SK-N-SH (cell line): ENCODE measurements at regions not wholly inside any gene's neighbourhood (a gene's known extent, or its start where the extent isn't known, plus 50 kb on each side); places are given as distances from the start of the nearest gene placed in this dataset.

Experiments
- CTCF ChIA-PET: fragments of 300-600, 350-600 bp; formaldehyde crosslinking; extraction: SDS; loops from one replicate; lab custom pipeline; 2021; lab: Yijun Ruan, JAX
- POLR2A ChIA-PET: fragments of 350-600 bp; sonication (Branson Sonifier 250); formaldehyde crosslinking; extraction: SDS; loops from one replicate; lab custom pipeline; 2020; ENCODE audit warnings: antibody characterized with exemption, inconsistent platforms; lab: Yijun Ruan, JAX
- DNase-seq: peaks from one replicate; pipeline ENCODE4 v3.0.0; 2012
- H2AFZ ChIP-seq: fragments of 200-600 bp; sonication (generic); 2 replicates; pipeline ENCODE4 v1.8.1; 2016; ENCODE audit warnings: antibody characterized with exemption, mild to moderate bottlenecking, low read depth
- H3F3A ChIP-seq: fragments of 200-600 bp; sonication (generic); replicated peaks from 2 replicates; pipeline ENCODE3; 2016; ENCODE audit warnings: antibody characterized with exemption, mild to moderate bottlenecking; ENCODE audit not compliant: insufficient read depth
- H3K27ac ChIP-seq, 2 experiments: fragments of 200-500 bp in 1 of 2; fragments of 200-600 bp in 1 of 2; sonication (Bioruptor generic) in 1 of 2; sonication (generic), shearing (Covaris generic) in 1 of 2; 2 replicates each; pipeline versions ENCODE4 v1.5.1 to v1.6.1; 2014 to 2016; ENCODE audit warnings: low read depth in 2 of 2, inconsistent platforms in 1 of 2, low read length in 1 of 2, mild to moderate bottlenecking in 1 of 2, mixed read lengths in 1 of 2
- H3K27me3 ChIP-seq: fragments of 200-600 bp; sonication (generic), shearing (Covaris generic); 2 replicates; pipeline ENCODE4 v1.6.1; 2016; ENCODE audit warnings: mixed run types; ENCODE audit not compliant: insufficient read depth
- H3K36me3 ChIP-seq, 2 experiments: fragments of 200-500 bp in 1 of 2; fragments of 200-600 bp in 1 of 2; sonication (Bioruptor generic) in 1 of 2; sonication (generic) in 1 of 2; replicated peaks in 1 of 2; 2 replicates each; pipeline versions ENCODE3 to v1.5.1; 2014 to 2016; ENCODE audit warnings: low read length in 1 of 2, mild to moderate bottlenecking in 1 of 2; ENCODE audit not compliant: insufficient read depth in 2 of 2, control insufficient read depth in 1 of 2
- H3K4me1 ChIP-seq, 2 experiments: fragments of 200-500 bp in 1 of 2; fragments of 200-600 bp in 1 of 2; sonication (Bioruptor generic) in 1 of 2; sonication (generic), shearing (Covaris generic) in 1 of 2; 2 replicates each; pipeline versions ENCODE4 v1.5.1 to v1.6.1; 2014 to 2016; ENCODE audit warnings: low read depth in 1 of 2, low read length in 1 of 2, mixed run types in 1 of 2; ENCODE audit not compliant: insufficient read depth in 2 of 2, control insufficient read depth in 1 of 2
- H3K4me2 ChIP-seq: fragments of 200-600 bp; sonication (generic), shearing (Covaris generic); 2 replicates; pipeline ENCODE4 v1.6.1; 2017; ENCODE audit warnings: mixed run types
- H3K4me3 ChIP-seq, 2 experiments: fragments of 200-500 bp in 1 of 2; fragments of 200-600 bp in 1 of 2; sonication (Bioruptor generic) in 1 of 2; sonication (generic), shearing (Covaris generic) in 1 of 2; 2 replicates each; pipeline versions ENCODE4 v1.5.1 to v1.8.1; 2014 to 2016; ENCODE audit warnings: low read depth in 2 of 2, inconsistent platforms in 1 of 2, low read length in 1 of 2, mild to moderate bottlenecking in 1 of 2, mixed read lengths in 1 of 2, moderate library complexity in 1 of 2
- H3K79me2 ChIP-seq: fragments of 200-600 bp; sonication (generic); 2 replicates; pipeline ENCODE4 v1.8.1; 2017; ENCODE audit warnings: mild to moderate bottlenecking; ENCODE audit not compliant: insufficient read depth
- H3K9ac ChIP-seq: fragments of 200-600 bp; sonication (generic); 2 replicates; pipeline ENCODE4 v1.6.1; 2017; ENCODE audit warnings: mixed run types
- H3K9me2 ChIP-seq: fragments of 200-600 bp; sonication (generic); 2 replicates; pipeline ENCODE4 v1.6.1; 2017; ENCODE audit warnings: mixed run types
- H3K9me3 ChIP-seq: fragments of 200-600 bp; sonication (generic); 2 replicates; pipeline ENCODE4 v1.6.1; 2017; ENCODE audit warnings: mixed run types, mild to moderate bottlenecking, moderate library complexity
- H4K20me1 ChIP-seq: fragments of 200-600 bp; sonication (generic); 2 replicates; pipeline ENCODE4 v1.6.1; 2017; ENCODE audit warnings: mild to moderate bottlenecking, mixed run types; ENCODE audit not compliant: insufficient read depth
- EZH2phosphoT487 ChIP-seq: fragments of 200-600 bp; sonication (generic); IDR thresholded peaks from 2 replicates; pipeline ENCODE4 v1.6.1; 2017; ENCODE audit warnings: low read depth, mixed run types, mild to moderate bottlenecking, antibody characterized with exemption, moderate library complexity, borderline replicate concordance
- FOSL2 ChIP-seq: IDR thresholded peaks from 2 replicates; pipeline ENCODE4 v1.4.0; 2012; ENCODE audit warnings: low read depth, mild to moderate bottlenecking, moderate library complexity, borderline replicate concordance
- FOXM1 ChIP-seq: IDR thresholded peaks from 2 replicates; pipeline ENCODE4 v1.4.0; 2012; ENCODE audit warnings: low read depth, mild to moderate bottlenecking
- GABPA ChIP-seq: IDR thresholded peaks from 2 replicates; pipeline ENCODE4 v1.4.0; 2012; ENCODE audit warnings: low read depth, mild to moderate bottlenecking
- GATA2 ChIP-seq: sonication (generic); formaldehyde crosslinking; IDR thresholded peaks from 2 replicates; pipeline ENCODE4 v1.5.0; 2020; ENCODE audit warnings: mild to moderate bottlenecking, missing genetic modification reagents
- JUND ChIP-seq: IDR thresholded peaks from 2 replicates; pipeline ENCODE4 v1.4.0; 2012
- NRF1 ChIP-seq: IDR thresholded peaks from 2 replicates; pipeline ENCODE4 v1.6.1; 2012; ENCODE audit warnings: low read depth, mild to moderate bottlenecking, low read length
- PBX3 ChIP-seq: IDR thresholded peaks from 2 replicates; pipeline ENCODE4; 2012
- RAD21 ChIP-seq: IDR thresholded peaks from 2 replicates; pipeline ENCODE4 v1.6.1; 2012; ENCODE audit warnings: mild to moderate bottlenecking, low read length
- RCOR1 ChIP-seq: fragments of 150-350 bp; IDR thresholded peaks from 2 replicates; pipeline ENCODE4 v1.6.1; 2017; ENCODE audit warnings: antibody characterized with exemption, low read length
- REST ChIP-seq: IDR thresholded peaks from 2 replicates; pipeline ENCODE4 v1.6.1; 2012; ENCODE audit warnings: mild to moderate bottlenecking, low read depth, low read length, moderate library complexity
- RFX5 ChIP-seq: IDR thresholded peaks from 2 replicates; pipeline ENCODE4 v1.6.1; 2012; ENCODE audit warnings: mild to moderate bottlenecking, improper control_type of control experiment, low read length
- SIN3A ChIP-seq: IDR thresholded peaks from 2 replicates; pipeline ENCODE4 v1.6.1; 2012; ENCODE audit warnings: low read depth, mild to moderate bottlenecking, low read length, moderate library complexity, borderline replicate concordance
- TAF1 ChIP-seq: IDR thresholded peaks from 2 replicates; pipeline ENCODE4 v1.6.1; 2012; ENCODE audit warnings: low read depth, mild to moderate bottlenecking, low read length, moderate library complexity, borderline replicate concordance
- TCF12 ChIP-seq: IDR thresholded peaks from 2 replicates; pipeline ENCODE4 v1.4.0; 2012
- USF1 ChIP-seq: IDR thresholded peaks from 2 replicates; pipeline ENCODE4 v1.4.0; 2012; ENCODE audit warnings: low read depth, borderline replicate concordance
- YY1 ChIP-seq: IDR thresholded peaks from 2 replicates; pipeline ENCODE4 v1.4.0; 2012; ENCODE audit warnings: low read depth, mild to moderate bottlenecking
- ZBTB33 ChIP-seq: IDR thresholded peaks from 2 replicates; pipeline ENCODE4 v1.4.0; 2012; ENCODE audit warnings: low read depth, borderline replicate concordance
- WGBS: methylation state at CpG from one replicate; pipeline ENCODE4 v1.1.6; 2017; ENCODE audit warnings: low lambda C conversion rate; 5-methylcytosine and 5-hydroxymethylcytosine counted together
- TF ChIP-seq, protein P1 (sequence below): fragments of 150-350 bp; IDR thresholded peaks from 2 replicates; pipeline ENCODE4 v1.6.1; 2017; ENCODE audit warnings: antibody characterized with exemption, low read length, low read depth, borderline replicate concordance

GRCh38 chr6:10268111-10268510 lies 146.8 kb downstream of the TFAP2A start:
- no peaks in the 10 kb centered on the region for H3K36me3 ChIP-seq
- no peak overlapping the region for H3K4me2 ChIP-seq
- no peak overlapping the region for H3K27ac ChIP-seq
- ChIA-PET POLR2A (no interaction called here), CTCF (interaction anchor here (1.1 kb wide), 1 partner anchor 12 kb away, joined by 5 read pairs; no protein-coding TSS in a partner anchor)
- H3K4me1 ChIP-seq = no peaks in the 10 kb centered on the region
- H3K4me3 ChIP-seq = no peak overlapping the region
- H3K9ac ChIP-seq = no peak overlapping the region
- H3K9me2 ChIP-seq = no peaks in the 10 kb centered on the region
- 7% methylated on average over 4 of the region's 4 CpGs for WGBS
- H3K27me3 ChIP-seq = no peaks in the 10 kb centered on the region; the same call in 1 of the 2 replicates
- H4K20me1 ChIP-seq = no peaks in the 10 kb centered on the region
- H3F3A ChIP-seq = no peaks in the 10 kb centered on the region
- H3K9me3 ChIP-seq = no peaks in the 10 kb centered on the region
- H3K79me2 ChIP-seq = no peaks in the 10 kb centered on the region
- TF ChIP-seq PBX3 (no peak), RAD21 (no peak), EZH2phosphoT487 (no peak), FOXM1 (no peak), RFX5 (no peak), SIN3A (no peak), GATA2 (CRISPR knock-in tag) (no peak)
- TF ChIP-seq, protein P1, sequence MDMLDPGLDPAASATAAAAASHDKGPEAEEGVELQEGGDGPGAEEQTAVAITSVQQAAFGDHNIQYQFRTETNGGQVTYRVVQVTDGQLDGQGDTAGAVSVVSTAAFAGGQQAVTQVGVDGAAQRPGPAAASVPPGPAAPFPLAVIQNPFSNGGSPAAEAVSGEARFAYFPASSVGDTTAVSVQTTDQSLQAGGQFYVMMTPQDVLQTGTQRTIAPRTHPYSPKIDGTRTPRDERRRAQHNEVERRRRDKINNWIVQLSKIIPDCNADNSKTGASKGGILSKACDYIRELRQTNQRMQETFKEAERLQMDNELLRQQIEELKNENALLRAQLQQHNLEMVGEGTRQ = no peak
- no peak for DNase-seq
- no peak overlapping the region for H2AFZ ChIP-seq

DNA sequence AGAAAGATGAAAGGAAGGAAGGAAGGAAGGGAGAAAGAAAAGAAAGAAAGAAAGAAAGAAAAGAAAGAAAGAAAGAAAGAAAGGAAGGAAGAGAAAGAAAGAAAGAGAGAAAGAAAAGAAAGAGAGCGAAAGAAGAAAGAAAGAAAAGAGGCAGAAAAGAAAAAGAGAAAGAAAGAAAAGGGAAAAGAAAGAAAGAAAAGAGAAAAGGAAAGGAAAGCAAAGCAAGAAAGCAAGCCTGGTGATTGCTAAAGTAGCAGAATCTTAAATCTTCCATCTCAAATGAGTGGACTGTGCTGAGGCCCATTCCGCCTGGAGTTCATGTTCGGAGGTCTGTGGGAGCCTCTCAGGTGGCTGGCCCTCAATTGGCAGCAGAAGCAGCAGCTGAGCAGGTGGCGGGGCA lies 148.4 kb downstream of the TFAP2A start:
- Histone ChIP-seq H3K27me3 (no peaks in the 10 kb centered on the region; the same call in 1 of the 2 replicates), H3K4me1 (no peaks in the 10 kb centered on the region), H2AFZ (no peak overlapping the region), H4K20me1 (no peaks in the 10 kb centered on the region), H3K4me3 (no peak overlapping the region), H3K36me3 (no peaks in the 10 kb centered on the region), H3F3A (no peaks in the 10 kb centered on the region), H3K9me2 (no peaks in the 10 kb centered on the region), H3K27ac (no peak overlapping the region), H3K79me2 (no peaks in the 10 kb centered on the region), H3K4me2 (no peak overlapping the region), H3K9ac (no peak overlapping the region), H3K9me3 (no peaks in the 10 kb centered on the region)
- ChIA-PET POLR2A (no interaction called here), CTCF (no interaction called here)
- TF ChIP-seq GATA2 (CRISPR knock-in tag) = no peak
- TF ChIP-seq USF1 = no peak
- no peak for TF ChIP-seq TAF1
- TF ChIP-seq FOXM1 = no peak
- no peak for TF ChIP-seq JUND
- TF ChIP-seq SIN3A = no peak
- no peak for TF ChIP-seq GABPA
- TF ChIP-seq YY1 = no peak
- no peak for TF ChIP-seq ZBTB33
- no peak for TF ChIP-seq REST
- TF ChIP-seq RAD21 = no peak
- no peak for TF ChIP-seq FOSL2
- no peak for TF ChIP-seq NRF1
- TF ChIP-seq TCF12 = no peak
- no peak for TF ChIP-seq RCOR1
- TF ChIP-seq RFX5 = no peak
- WGBS = 8% methylated on average over 4 of the region's 4 CpGs
- DNase-seq = no peak
